ENCODE measurements at regions not wholly inside any gene's neighbourhood (a gene's known extent, or its start where the extent isn't known, plus 50 kb on each side); places are given as distances from the start of the nearest gene placed in this dataset.

GRCh38 chr5:68643064-68643463 is 427.5 kb downstream of the PIK3R1 start:
- no peak for TF ChIP-seq CTCF (IDR thresholded peaks at IDR 0.05)
- TF ChIP-seq EZH2 (IDR thresholded peaks at IDR 0.05; ENCODE audit: borderline replicate concordance, insufficient read depth, low read depth, low read length, poor library complexity, severe bottlenecking) = no peak
